ENCODE measurements at regions not wholly inside any gene's neighbourhood (a gene's known extent, or its start where the extent isn't known, plus 50 kb on each side); places are given as distances from the start of the nearest gene placed in this dataset.
"Not testable (repeated sequence)": the region's sequence is repeated elsewhere in the genome, so short reads cannot be mapped to it uniquely, and the experiment has no call there.

- no peak for DNase-seq
Measured at GRCh38 chr9:109599131-109599530, 101.0 kb upstream of the PTPN3 start.

- no peak for DNase-seq
Measured at GRCh38 chr9:109599711-109600110, 101.6 kb upstream of the PTPN3 start.

GRCh38 chr9:109600142-109600541 lies 102.0 kb upstream of the PTPN3 start:
- DNase-seq, result no peak

- no peak for DNase-seq
Measured at GRCh38 chr9:109601181-109601580, 103.1 kb upstream of the PTPN3 start.

- no peak for DNase-seq
Measured at GRCh38 chr9:109602987-109603386, 104.9 kb upstream of the PTPN3 start.

- DNase-seq, result no peak
Measured at GRCh38 chr9:109604131-109604530, 106.0 kb upstream of the PTPN3 start.

- DNase-seq, result no peak
Measured at GRCh38 chr9:109604781-109605180, 106.7 kb upstream of the PTPN3 start.

GRCh38 chr9:109609060-109609459 lies 111.0 kb upstream of the PTPN3 start:
- DNase-seq, result no peak

GRCh38 chr9:109616571-109617120 lies 118.5 kb upstream of the PTPN3 start:
- DNase-seq, result no peak

- no peak for DNase-seq
Measured at GRCh38 chr9:109619310-109619709, 121.2 kb upstream of the PTPN3 start.

- no peak for DNase-seq
Measured at GRCh38 chr9:109624143-109624542, 126.0 kb upstream of the PTPN3 start.

GRCh38 chr9:109624896-109625295 lies 126.8 kb upstream of the PTPN3 start:
- DNase-seq, result no peak

- DNase-seq, result no peak
Measured at GRCh38 chr9:109627042-109627441, 128.9 kb upstream of the PTPN3 start.

- DNase-seq, result no peak
Measured at GRCh38 chr9:109629615-109630014, 131.5 kb upstream of the PTPN3 start.

- DNase-seq, result no peak
Measured at GRCh38 chr9:109632817-109633216, 134.7 kb upstream of the PTPN3 start.

- DNase-seq, result peak in 1 of 5 experiments; percentile 23
Measured at GRCh38 chr9:109639674-109640579, 140.1 kb upstream of the PALM2AKAP2 start.

GRCh38 chr9:109640580-109641371 lies 139.2 kb upstream of the PALM2AKAP2 start:
- peak in 1 of 5 experiments; percentile 14 for DNase-seq

GRCh38 chr9:109641372-109641659 lies 138.7 kb upstream of the PALM2AKAP2 start:
- DNase-seq, result no peak

- no peak for DNase-seq
Measured at GRCh38 chr9:109652112-109652511, 127.9 kb upstream of the PALM2AKAP2 start.

- DNase-seq, result peak in 1 of 5 experiments; percentile 6
Measured at GRCh38 chr9:109652971-109653370, 127.0 kb upstream of the PALM2AKAP2 start.

- DNase-seq, result no peak
Measured at GRCh38 chr9:109653470-109653869, 126.5 kb upstream of the PALM2AKAP2 start.

- DNase-seq, result not testable (repeated sequence)
Measured at GRCh38 chr9:109663978-109664377, 116.0 kb upstream of the PALM2AKAP2 start.

GRCh38 chr9:109665736-109666135 lies 114.3 kb upstream of the PALM2AKAP2 start:
- not testable (repeated sequence) for DNase-seq

- no peak for DNase-seq
Measured at GRCh38 chr9:109681301-109681700, 98.7 kb upstream of the PALM2AKAP2 start.
